GM12892 (cell line): ENCODE measurements at regions not wholly inside any gene's neighbourhood (a gene's known extent, or its start where the extent isn't known, plus 50 kb on each side); places are given as distances from the start of the nearest gene placed in this dataset.

Experiments used
- POLR2A ChIP-seq: IDR thresholded peaks from 2 replicates; pipeline ENCODE4 v1.6.1; 2011; ENCODE audit warnings: low read depth, low read length, control low read depth
- POLR2AphosphoS5 ChIP-seq: IDR thresholded peaks from 2 replicates; pipeline ENCODE4 v1.6.1; 2011; ENCODE audit warnings: low read depth, low read length, control low read depth
- TAF1 ChIP-seq: IDR thresholded peaks from 2 replicates; pipeline ENCODE4 v1.6.1; 2011; ENCODE audit warnings: low read depth, mild to moderate bottlenecking, control low read depth, low read length, borderline replicate concordance

- TF ChIP-seq POLR2A = no peak
- no peak for TF ChIP-seq POLR2AphosphoS5
- no peak for TF ChIP-seq TAF1
Measured at GRCh38 chrX:28170713-28171112, 189.5 kb upstream of the DCAF8L1 start.
